Lower lobe of right lung (tissue), 2 donors: ENCODE measurements at regions not wholly inside any gene's neighbourhood (a gene's known extent, or its start where the extent isn't known, plus 50 kb on each side); places are given as distances from the start of the nearest gene placed in this dataset.

Experiments used
- ATAC-seq, 2 donors: fragments of 200-7000 bp; cut with Tn5 transposase; one replicate each; pipeline ENCODE4 v1.9.1; 2020 to 2022; ENCODE audit warnings: mild to moderate bottlenecking in 2 of 2, moderate library complexity in 2 of 2
- DNase-seq: peaks from one replicate; pipeline ENCODE4 v3.0.0-alpha.2; 2020
- H3K27ac ChIP-seq: fragments of 200-600 bp; one replicate; pipeline ENCODE4 v1.8.0; 2022
- H3K27me3 ChIP-seq: fragments of 200-600 bp; one replicate; pipeline ENCODE4 v1.8.0; 2022; ENCODE audit warnings: low read depth
- H3K36me3 ChIP-seq: fragments of 200-600 bp; one replicate; pipeline ENCODE4 v1.8.0; 2022; ENCODE audit warnings: mild to moderate bottlenecking
- H3K4me1 ChIP-seq: fragments of 200-600 bp; one replicate; pipeline ENCODE4 v1.8.0; 2022
- H3K4me3 ChIP-seq: fragments of 200-600 bp; one replicate; pipeline ENCODE4 v1.8.0; 2022; ENCODE audit warnings: mild to moderate bottlenecking
- H3K9me3 ChIP-seq: fragments of 200-600 bp; one replicate; pipeline ENCODE4 v1.8.0; 2022
- intact Hi-C: fragments of 100-400 bp; cut with DNase I; formaldehyde crosslinking; loops from one replicate; pipeline ENCODE4 v1.11.0; 2022
- TF ChIP-seq, protein P1 (sequence below): fragments of 200-600 bp; IDR thresholded peaks from one replicate; pipeline ENCODE4 v1.8.0; 2022; ENCODE audit warnings: antibody characterized with exemption, mild to moderate bottlenecking
- donor health status: DM: no; HTN: yes; CAD: no; lungs with severe emphysema.

DNA sequence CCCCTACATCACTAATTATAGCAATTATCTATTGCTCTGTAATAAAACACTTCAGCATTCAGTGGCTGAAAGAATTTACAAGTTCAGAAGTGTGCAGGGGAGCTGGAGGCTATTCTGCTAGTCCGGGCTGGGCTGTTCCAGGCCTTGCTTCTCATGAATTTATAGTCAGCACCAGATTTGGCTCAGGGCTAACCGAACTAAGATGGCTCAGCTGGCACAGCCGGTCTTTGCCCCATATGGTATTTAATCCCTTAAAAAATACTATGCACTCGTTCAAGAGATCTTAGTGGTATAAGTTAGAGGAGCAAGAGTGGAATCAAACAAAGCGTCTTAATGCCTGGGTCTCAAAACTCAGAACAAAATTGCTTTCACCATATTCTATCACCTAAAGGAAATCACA, 932.9 kb downstream of the XPNPEP1 start:
- Histone ChIP-seq H3K4me3 (no peak overlapping the region), H3K27ac (no peak overlapping the region), H3K27me3 (no peaks in the 10 kb centered on the region), H3K9me3 (no peaks in the 10 kb centered on the region), H3K4me1 (no peaks in the 10 kb centered on the region), H3K36me3 (no peaks in the 10 kb centered on the region)
- TF ChIP-seq, protein P1, sequence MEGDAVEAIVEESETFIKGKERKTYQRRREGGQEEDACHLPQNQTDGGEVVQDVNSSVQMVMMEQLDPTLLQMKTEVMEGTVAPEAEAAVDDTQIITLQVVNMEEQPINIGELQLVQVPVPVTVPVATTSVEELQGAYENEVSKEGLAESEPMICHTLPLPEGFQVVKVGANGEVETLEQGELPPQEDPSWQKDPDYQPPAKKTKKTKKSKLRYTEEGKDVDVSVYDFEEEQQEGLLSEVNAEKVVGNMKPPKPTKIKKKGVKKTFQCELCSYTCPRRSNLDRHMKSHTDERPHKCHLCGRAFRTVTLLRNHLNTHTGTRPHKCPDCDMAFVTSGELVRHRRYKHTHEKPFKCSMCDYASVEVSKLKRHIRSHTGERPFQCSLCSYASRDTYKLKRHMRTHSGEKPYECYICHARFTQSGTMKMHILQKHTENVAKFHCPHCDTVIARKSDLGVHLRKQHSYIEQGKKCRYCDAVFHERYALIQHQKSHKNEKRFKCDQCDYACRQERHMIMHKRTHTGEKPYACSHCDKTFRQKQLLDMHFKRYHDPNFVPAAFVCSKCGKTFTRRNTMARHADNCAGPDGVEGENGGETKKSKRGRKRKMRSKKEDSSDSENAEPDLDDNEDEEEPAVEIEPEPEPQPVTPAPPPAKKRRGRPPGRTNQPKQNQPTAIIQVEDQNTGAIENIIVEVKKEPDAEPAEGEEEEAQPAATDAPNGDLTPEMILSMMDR = no peak
- ATAC-seq (no peak), DNase-seq (no peak)
- intact Hi-C loops = no loop called here

DNA sequence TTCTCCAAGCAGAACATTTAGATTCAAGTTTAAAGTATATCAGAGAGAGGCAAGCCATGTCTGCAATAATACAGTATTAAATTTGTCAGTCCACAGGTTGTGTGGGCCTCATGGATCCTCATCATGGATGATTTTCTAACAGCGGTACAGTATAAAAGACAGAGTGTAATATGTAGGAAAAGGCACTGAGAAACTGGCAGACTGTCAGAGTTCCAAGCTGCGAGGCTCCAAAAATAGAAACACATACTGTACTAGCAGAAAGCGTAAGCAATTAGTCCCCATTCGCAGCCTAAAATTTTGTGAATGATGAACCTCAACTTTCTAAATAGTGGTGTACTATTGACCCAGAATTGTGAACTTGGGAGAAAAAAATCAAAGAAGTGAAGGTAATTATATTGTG, 933.3 kb downstream of the XPNPEP1 start:
- H3K4me1 ChIP-seq = no peaks in the 10 kb centered on the region
- no peaks in the 10 kb centered on the region for H3K27me3 ChIP-seq
- no peaks in the 10 kb centered on the region for H3K9me3 ChIP-seq
- no peak overlapping the region for H3K4me3 ChIP-seq
- H3K36me3 ChIP-seq = no peaks in the 10 kb centered on the region
- ATAC-seq = no peak
- DNase-seq = no peak
- H3K27ac ChIP-seq = no peak overlapping the region
- TF ChIP-seq, protein P1 = no peak
- intact Hi-C loops = no loop called here

DNA sequence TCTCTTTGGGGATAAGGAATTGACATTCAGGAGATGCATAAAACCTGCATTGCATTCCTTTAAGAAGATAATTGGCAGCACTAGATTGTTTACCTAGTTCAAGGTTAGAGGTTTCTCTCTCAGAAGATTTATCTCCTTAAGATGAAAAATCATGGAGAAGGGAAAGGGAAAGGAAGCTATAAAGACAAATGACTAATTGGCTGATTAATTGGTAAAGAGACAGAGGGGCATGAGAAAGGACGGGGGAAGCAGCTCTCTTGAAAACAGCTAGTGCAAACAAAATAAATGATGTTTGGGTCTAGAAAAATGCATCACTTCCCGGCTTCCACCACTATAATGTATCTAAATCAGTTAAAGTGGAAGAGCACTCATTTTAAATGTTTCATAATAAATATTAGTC, 941.2 kb downstream of the XPNPEP1 start:
- no peaks in the 10 kb centered on the region for H3K4me1 ChIP-seq
- DNase-seq = no peak
- intact Hi-C loops = no loop called here

DNA sequence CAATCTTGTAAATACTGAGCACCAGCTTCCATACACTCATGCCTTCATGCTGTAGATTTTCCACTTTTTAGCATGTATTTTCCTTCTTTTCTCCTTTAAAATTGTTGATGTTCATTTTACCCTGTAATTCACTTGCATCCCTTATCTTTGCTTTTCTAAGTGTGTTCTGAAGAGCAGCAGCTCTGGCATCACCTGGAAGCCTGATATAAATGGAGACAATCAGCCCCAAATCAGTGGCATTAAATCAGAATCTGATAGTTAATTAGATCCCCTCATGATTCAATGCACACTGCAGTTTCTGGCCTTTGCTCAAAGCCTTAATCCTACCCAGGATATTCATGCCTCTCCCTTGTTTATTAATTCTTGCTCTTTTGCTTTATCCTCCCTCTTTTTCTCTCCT, 942.4 kb downstream of the XPNPEP1 start:
- H3K27ac ChIP-seq = no peak overlapping the region
- H3K4me1 ChIP-seq = no peaks in the 10 kb centered on the region
- no peaks in the 10 kb centered on the region for H3K27me3 ChIP-seq
- H3K36me3 ChIP-seq = no peaks in the 10 kb centered on the region
- intact Hi-C loops = no loop called here
- H3K9me3 ChIP-seq = no peaks in the 10 kb centered on the region
- TF ChIP-seq, protein P1 = no peak
- no peak overlapping the region for H3K4me3 ChIP-seq
- ATAC-seq = no peak
- DNase-seq = no peak

More for the DNA sequence above, 941.2 kb downstream of the XPNPEP1 start:
- ATAC-seq = no peak
- Histone ChIP-seq H3K4me3 (no peak overlapping the region), H3K27me3 (no peaks in the 10 kb centered on the region), H3K36me3 (no peaks in the 10 kb centered on the region), H3K9me3 (no peaks in the 10 kb centered on the region), H3K27ac (no peak overlapping the region)
- TF ChIP-seq, protein P1 = no peak

DNA sequence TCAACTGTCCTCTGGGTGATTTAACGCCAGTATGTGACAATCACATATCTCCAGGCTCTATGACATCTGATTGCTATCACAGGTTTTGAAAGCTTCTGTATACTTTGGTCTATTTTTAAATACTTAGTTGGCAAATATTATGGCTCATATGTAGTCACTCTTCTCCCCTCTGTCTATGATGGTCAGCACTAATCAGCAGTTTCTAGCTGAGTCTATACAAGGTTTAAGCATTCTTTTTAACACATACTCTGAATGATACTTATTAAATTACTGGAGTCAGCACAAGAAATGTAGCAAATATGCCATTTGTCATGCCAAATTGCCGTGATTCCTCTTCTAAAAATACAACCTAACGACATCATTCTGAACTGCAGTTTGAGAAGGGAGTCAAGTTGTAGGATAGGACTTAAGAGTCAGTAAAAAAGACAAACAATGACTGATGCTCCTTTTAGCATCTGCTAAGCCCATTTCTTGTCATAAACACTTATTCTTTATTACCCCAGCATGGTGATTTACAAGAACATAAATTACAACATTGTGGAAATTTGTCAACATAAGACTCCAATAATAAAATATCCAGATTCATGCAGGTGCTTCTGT, 947.8 kb downstream of the XPNPEP1 start:
- Histone ChIP-seq H3K4me1 (no peaks in the 10 kb centered on the region), H3K27ac (no peak overlapping the region), H3K4me3 (no peak overlapping the region), H3K9me3 (no peaks in the 10 kb centered on the region), H3K36me3 (no peaks in the 10 kb centered on the region), H3K27me3 (no peaks in the 10 kb centered on the region)
- ATAC-seq = no peak
- no peak for DNase-seq
- TF ChIP-seq, protein P1 = no peak
- intact Hi-C loops = no loop called here
